ENCODE measurements at regions not wholly inside any gene's neighbourhood (a gene's known extent, or its start where the extent isn't known, plus 50 kb on each side); places are given as distances from the start of the nearest gene placed in this dataset.

DNA sequence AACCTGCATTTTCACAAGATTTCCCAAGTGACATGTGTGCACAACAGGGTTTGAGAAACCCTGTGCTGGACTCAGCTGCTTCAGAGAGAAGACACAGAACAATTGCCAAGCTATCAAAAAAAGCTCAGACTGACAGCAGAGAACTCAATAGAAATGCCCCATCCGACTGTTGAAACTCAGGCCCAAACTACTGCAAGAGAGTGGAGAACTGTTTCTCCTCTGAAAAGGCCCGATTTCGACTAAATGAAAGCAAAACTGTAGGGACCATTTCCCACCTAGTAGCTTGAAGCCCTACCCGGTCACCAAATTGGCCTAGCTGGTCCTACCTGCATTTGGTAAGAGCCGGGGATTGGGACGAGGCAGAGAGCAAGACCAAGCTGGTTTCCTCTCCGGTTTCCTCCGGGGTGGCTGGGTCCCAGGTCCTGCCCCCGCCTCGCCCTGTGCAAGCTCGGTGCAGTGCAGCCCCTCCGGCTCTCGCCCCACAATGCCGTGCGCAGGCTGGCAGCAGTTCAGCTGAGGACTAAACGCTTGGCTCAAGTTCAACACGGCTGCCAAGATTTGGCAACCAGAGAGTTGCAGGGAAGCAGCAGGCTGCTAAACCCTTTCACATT is 1180.6 kb downstream of the VRK1 start:
- 88 to 92% methylated on average over 9 to 17 of the region's 17 CpGs for WGBS, 2 experiments (ENCODE audit: insufficient coverage in 1 of 2, insufficient read length in 1 of 2)
- peaks cover 13% of the 10 kb centered on the region for H3K27me3 ChIP-seq (ENCODE audit: control insufficient read depth, insufficient read depth, low read length, poor library complexity, severe bottlenecking)
- H3K27me3 Mint-ChIP-seq (ENCODE audit: insufficient read depth): peaks cover 13% of the 10 kb centered on the region
- H3K9me3 Mint-ChIP-seq: no peaks in the 10 kb centered on the region
- H3K36me3 Mint-ChIP-seq (ENCODE audit: low read depth): no peaks in the 10 kb centered on the region
- TF ChIP-seq, protein P1, sequence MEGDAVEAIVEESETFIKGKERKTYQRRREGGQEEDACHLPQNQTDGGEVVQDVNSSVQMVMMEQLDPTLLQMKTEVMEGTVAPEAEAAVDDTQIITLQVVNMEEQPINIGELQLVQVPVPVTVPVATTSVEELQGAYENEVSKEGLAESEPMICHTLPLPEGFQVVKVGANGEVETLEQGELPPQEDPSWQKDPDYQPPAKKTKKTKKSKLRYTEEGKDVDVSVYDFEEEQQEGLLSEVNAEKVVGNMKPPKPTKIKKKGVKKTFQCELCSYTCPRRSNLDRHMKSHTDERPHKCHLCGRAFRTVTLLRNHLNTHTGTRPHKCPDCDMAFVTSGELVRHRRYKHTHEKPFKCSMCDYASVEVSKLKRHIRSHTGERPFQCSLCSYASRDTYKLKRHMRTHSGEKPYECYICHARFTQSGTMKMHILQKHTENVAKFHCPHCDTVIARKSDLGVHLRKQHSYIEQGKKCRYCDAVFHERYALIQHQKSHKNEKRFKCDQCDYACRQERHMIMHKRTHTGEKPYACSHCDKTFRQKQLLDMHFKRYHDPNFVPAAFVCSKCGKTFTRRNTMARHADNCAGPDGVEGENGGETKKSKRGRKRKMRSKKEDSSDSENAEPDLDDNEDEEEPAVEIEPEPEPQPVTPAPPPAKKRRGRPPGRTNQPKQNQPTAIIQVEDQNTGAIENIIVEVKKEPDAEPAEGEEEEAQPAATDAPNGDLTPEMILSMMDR (conservative IDR thresholded peaks at IDR 0.05): no peak
- H3K4me3 Mint-ChIP-seq: no peak overlapping the region
- H3K4me1 ChIP-seq (ENCODE audit: control insufficient read depth, insufficient read depth, low read length): no peaks in the 10 kb centered on the region
- H3K9ac ChIP-seq (ENCODE audit: extremely low read depth, low read length, poor library complexity, severe bottlenecking): no peak overlapping the region
- H3K9me3 ChIP-seq (ENCODE audit: control insufficient read depth, low read length): no peaks in the 10 kb centered on the region
- H3K4me1 Mint-ChIP-seq: peaks cover 8% of the 10 kb centered on the region
- H3K27ac ChIP-seq (ENCODE audit: low read depth, low read length): no peak overlapping the region
- no peaks in the 10 kb centered on the region for H3K36me3 ChIP-seq (ENCODE audit: control insufficient read depth, insufficient read depth, low read length)
- no peak overlapping the region for H3K4me3 ChIP-seq (ENCODE audit: low read length)
- no peak overlapping the region for H3K27ac Mint-ChIP-seq
- peak; percentile 45 for DNase-seq

DNA sequence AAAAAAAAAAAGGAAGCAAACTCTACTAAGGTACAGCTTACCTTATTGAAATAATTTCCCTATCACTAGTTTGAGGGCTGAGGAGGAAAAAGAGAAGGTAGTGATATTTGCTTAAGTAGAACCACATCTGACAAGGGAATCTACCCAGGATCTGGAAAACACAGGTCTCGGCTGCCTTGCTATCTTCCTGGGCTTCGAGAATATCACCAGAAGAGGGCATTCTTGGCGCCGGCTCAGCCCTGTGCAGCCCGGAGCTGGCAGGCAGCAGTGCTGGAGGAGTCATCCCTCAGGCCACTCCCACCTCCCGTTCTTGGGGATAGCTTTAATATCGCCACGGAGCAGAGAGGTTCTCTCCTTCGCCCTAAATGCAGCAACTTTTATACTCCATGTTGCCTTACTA is 1181.2 kb downstream of the VRK1 start:
- TF ChIP-seq, protein P1 (conservative IDR thresholded peaks at IDR 0.05): peak; percentile 81
- DNase-seq: peak; percentile 92
- Mint-ChIP-seq H3K4me3 (peak overlapping the region; percentile 44), H3K27me3 (ENCODE audit: insufficient read depth) (peaks cover 13% of the 10 kb centered on the region), H3K36me3 (ENCODE audit: low read depth) (no peaks in the 10 kb centered on the region), H3K9me3 (no peaks in the 10 kb centered on the region), H3K27ac (no peak overlapping the region), H3K4me1 (peaks cover 8% of the 10 kb centered on the region)
- Histone ChIP-seq H3K36me3 (ENCODE audit: control insufficient read depth, insufficient read depth, low read length) (no peaks in the 10 kb centered on the region), H3K27ac (ENCODE audit: low read depth, low read length) (no peak overlapping the region), H3K9me3 (ENCODE audit: control insufficient read depth, low read length) (no peaks in the 10 kb centered on the region), H3K9ac (ENCODE audit: extremely low read depth, low read length, poor library complexity, severe bottlenecking) (no peak overlapping the region), H3K4me1 (ENCODE audit: control insufficient read depth, insufficient read depth, low read length) (no peaks in the 10 kb centered on the region), H3K27me3 (ENCODE audit: control insufficient read depth, insufficient read depth, low read length, poor library complexity, severe bottlenecking) (peaks cover 13% of the 10 kb centered on the region), H3K4me3 (ENCODE audit: low read length) (no peak overlapping the region)
- WGBS, 2 experiments (ENCODE audit: insufficient coverage in 1 of 2, insufficient read length in 1 of 2): 10 to 24% methylated on average over 5 to 9 of the region's 9 CpGs

DNA sequence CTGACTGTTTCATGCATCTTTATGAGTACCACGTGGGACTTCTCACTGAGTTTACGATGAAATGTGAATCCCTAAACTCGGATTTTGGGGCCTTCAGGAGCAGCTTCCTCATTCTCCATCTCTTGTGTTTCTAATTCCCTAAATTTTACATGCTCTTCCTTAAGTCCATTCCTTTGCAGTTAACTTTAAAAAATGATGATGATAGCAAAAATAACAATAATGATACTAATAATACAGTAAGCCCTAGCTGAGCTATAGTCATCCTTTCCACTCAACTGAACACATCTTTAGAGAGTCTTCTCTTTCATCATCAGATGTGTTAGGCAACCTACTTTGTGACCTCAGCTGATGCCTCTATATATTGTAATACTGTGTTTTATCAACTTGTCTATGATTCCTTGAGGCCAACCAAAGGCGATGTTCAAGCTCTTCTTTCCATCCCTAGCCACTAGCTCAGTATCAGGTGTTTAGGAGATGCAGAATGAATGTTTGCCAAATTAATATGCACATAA is 1196.4 kb downstream of the VRK1 start:
- Histone ChIP-seq H3K36me3 (ENCODE audit: control insufficient read depth, insufficient read depth, low read length) (no peaks in the 10 kb centered on the region), H3K9me3 (ENCODE audit: control insufficient read depth, low read length) (no peaks in the 10 kb centered on the region), H3K4me3 (ENCODE audit: low read length) (no peak overlapping the region), H3K4me1 (ENCODE audit: control insufficient read depth, insufficient read depth, low read length) (peaks cover 4% of the 10 kb centered on the region), H3K27me3 (ENCODE audit: control insufficient read depth, insufficient read depth, low read length, poor library complexity, severe bottlenecking) (no peaks in the 10 kb centered on the region), H3K27ac (ENCODE audit: low read depth, low read length) (no peak overlapping the region), H3K9ac (ENCODE audit: extremely low read depth, low read length, poor library complexity, severe bottlenecking) (no peak overlapping the region)
- Mint-ChIP-seq H3K27me3 (ENCODE audit: insufficient read depth) (no peaks in the 10 kb centered on the region), H3K36me3 (ENCODE audit: low read depth) (no peaks in the 10 kb centered on the region), H3K4me1 (peaks cover 11% of the 10 kb centered on the region), H3K4me3 (no peak overlapping the region), H3K9me3 (no peaks in the 10 kb centered on the region), H3K27ac (no peak overlapping the region)
- 84 to 93% methylated on average over 2 to 4 of the region's 4 CpGs for WGBS, 2 experiments (ENCODE audit: insufficient coverage in 1 of 2, insufficient read length in 1 of 2)
- TF ChIP-seq, protein P1 (conservative IDR thresholded peaks at IDR 0.05): no peak
- DNase-seq: no peak

Data from endodermal cell (in vitro differentiated cells).